Fibroblast of skin of right biceps (primary cell): ENCODE measurements at regions not wholly inside any gene's neighbourhood (a gene's known extent, or its start where the extent isn't known, plus 50 kb on each side); places are given as distances from the start of the nearest gene placed in this dataset.
"Not testable (repeated sequence)": the region's sequence is repeated elsewhere in the genome, so short reads cannot be mapped to it uniquely, and the experiment has no call there.

Experiments
- DNase-seq: peaks from one replicate; pipeline ENCODE4 v3.0.0-alpha.2; 2013

- no peak for DNase-seq
These were observed 266.2 kb upstream of the RNF32 start for GRCh38 chr7:156374335-156374734.

- DNase-seq, result not testable (repeated sequence)
These were observed 270.6 kb upstream of the RNF32 start for GRCh38 chr7:156369929-156370328.

GRCh38 chr7:156368053-156368843 lies 272.3 kb upstream of the RNF32 start:
- no peak for DNase-seq

GRCh38 chr7:156363751-156364150 lies 276.8 kb upstream of the RNF32 start:
- DNase-seq, result no peak

GRCh38 chr7:156360835-156361234 lies 279.7 kb upstream of the RNF32 start:
- no peak for DNase-seq

GRCh38 chr7:156356551-156356950 lies 284.0 kb upstream of the RNF32 start:
- DNase-seq, result no peak

- no peak for DNase-seq
These were observed 287.2 kb upstream of the RNF32 start for GRCh38 chr7:156353352-156353751.

- DNase-seq, result not testable (repeated sequence)
These were observed 292.8 kb upstream of the RNF32 start for GRCh38 chr7:156347703-156348248.

GRCh38 chr7:156347132-156347531 lies 293.4 kb upstream of the RNF32 start:
- DNase-seq, result no peak

- DNase-seq, result no peak
These were observed 296.0 kb upstream of the RNF32 start for GRCh38 chr7:156344595-156344994.

GRCh38 chr7:156334636-156335035 lies 305.9 kb upstream of the RNF32 start:
- DNase-seq, result no peak

GRCh38 chr7:156327916-156328315 lies 312.7 kb upstream of the RNF32 start:
- no peak for DNase-seq

GRCh38 chr7:156327474-156327873 lies 313.1 kb upstream of the RNF32 start:
- DNase-seq, result no peak

- no peak for DNase-seq
These were observed 316.4 kb upstream of the RNF32 start for GRCh38 chr7:156324201-156324600.

- not testable (repeated sequence) for DNase-seq
These were observed 319.1 kb upstream of the RNF32 start for GRCh38 chr7:156321430-156321829.

GRCh38 chr7:156318926-156319325 lies 321.6 kb upstream of the RNF32 start:
- DNase-seq, result no peak

GRCh38 chr7:156318426-156318825 lies 322.1 kb upstream of the RNF32 start:
- no peak for DNase-seq

GRCh38 chr7:156309016-156309620 lies 331.5 kb upstream of the RNF32 start:
- DNase-seq, result no peak

- no peak for DNase-seq
These were observed 333.4 kb upstream of the RNF32 start for GRCh38 chr7:156307193-156307592.

GRCh38 chr7:156305351-156305750 lies 335.2 kb upstream of the RNF32 start:
- DNase-seq, result no peak

GRCh38 chr7:156282816-156283215 lies 357.8 kb upstream of the RNF32 start:
- DNase-seq, result no peak

GRCh38 chr7:156279635-156280034 lies 360.9 kb upstream of the RNF32 start:
- no peak for DNase-seq

- no peak for DNase-seq
These were observed 365.3 kb upstream of the RNF32 start for GRCh38 chr7:156275292-156275691.

- no peak for DNase-seq
These were observed 366.0 kb upstream of the RNF32 start for GRCh38 chr7:156274557-156274956.
